Kidney epithelial cell (primary cell): ENCODE measurements at regions not wholly inside any gene's neighbourhood (a gene's known extent, or its start where the extent isn't known, plus 50 kb on each side); places are given as distances from the start of the nearest gene placed in this dataset.

ENCODE experiments used
- DNase-seq: peaks from one replicate; pipeline ENCODE4 v3.0.0-alpha.2; 2010; ENCODE audit warnings: low read depth
- H3K27me3 ChIP-seq: 2 replicates; pipeline ENCODE4 v1.6.0; 2011; ENCODE audit warnings: low read length; ENCODE audit not compliant: control insufficient read depth, insufficient read depth
- H3K36me3 ChIP-seq: 2 replicates; pipeline ENCODE4 v1.5.1; 2011; ENCODE audit warnings: low read length; ENCODE audit not compliant: control insufficient read depth, insufficient read depth
- H3K4me3 ChIP-seq: 2 replicates; pipeline ENCODE4 v1.5.1; 2011; ENCODE audit warnings: low read depth, mild to moderate bottlenecking, control low read depth, low read length
- TF ChIP-seq, protein P1 (sequence below): IDR thresholded peaks from 2 replicates; pipeline ENCODE4 v1.5.1; 2011; ENCODE audit warnings: mild to moderate bottlenecking, moderate library complexity, low read length, control low read depth, inconsistent platforms; ENCODE audit not compliant: insufficient read depth, poor library complexity, severe bottlenecking

DNA sequence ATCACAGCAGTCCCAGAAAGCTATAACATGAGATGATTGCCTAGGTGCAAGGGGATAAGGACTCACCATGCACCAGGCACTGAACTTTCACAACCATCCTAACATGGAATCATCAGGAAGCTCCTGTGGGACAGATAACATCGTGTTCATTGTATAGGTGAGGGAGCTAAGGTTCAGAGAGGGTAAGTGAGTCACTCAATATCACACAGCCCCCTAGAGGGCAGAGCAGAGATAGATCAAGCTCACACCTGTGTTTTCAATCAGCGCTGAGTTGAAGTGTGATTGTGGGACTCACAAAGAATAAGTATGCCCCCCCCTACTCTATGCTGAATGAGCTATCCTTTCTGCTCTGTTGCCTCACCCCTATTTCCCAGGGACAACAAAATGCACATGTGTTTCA, 377.7 kb upstream of the ERCC4 start:
- Histone ChIP-seq H3K4me3 (no peak overlapping the region), H3K36me3 (no peaks in the 10 kb centered on the region), H3K27me3 (no peaks in the 10 kb centered on the region)
- DNase-seq = no peak
- TF ChIP-seq, protein P1, sequence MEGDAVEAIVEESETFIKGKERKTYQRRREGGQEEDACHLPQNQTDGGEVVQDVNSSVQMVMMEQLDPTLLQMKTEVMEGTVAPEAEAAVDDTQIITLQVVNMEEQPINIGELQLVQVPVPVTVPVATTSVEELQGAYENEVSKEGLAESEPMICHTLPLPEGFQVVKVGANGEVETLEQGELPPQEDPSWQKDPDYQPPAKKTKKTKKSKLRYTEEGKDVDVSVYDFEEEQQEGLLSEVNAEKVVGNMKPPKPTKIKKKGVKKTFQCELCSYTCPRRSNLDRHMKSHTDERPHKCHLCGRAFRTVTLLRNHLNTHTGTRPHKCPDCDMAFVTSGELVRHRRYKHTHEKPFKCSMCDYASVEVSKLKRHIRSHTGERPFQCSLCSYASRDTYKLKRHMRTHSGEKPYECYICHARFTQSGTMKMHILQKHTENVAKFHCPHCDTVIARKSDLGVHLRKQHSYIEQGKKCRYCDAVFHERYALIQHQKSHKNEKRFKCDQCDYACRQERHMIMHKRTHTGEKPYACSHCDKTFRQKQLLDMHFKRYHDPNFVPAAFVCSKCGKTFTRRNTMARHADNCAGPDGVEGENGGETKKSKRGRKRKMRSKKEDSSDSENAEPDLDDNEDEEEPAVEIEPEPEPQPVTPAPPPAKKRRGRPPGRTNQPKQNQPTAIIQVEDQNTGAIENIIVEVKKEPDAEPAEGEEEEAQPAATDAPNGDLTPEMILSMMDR = no peak

DNA sequence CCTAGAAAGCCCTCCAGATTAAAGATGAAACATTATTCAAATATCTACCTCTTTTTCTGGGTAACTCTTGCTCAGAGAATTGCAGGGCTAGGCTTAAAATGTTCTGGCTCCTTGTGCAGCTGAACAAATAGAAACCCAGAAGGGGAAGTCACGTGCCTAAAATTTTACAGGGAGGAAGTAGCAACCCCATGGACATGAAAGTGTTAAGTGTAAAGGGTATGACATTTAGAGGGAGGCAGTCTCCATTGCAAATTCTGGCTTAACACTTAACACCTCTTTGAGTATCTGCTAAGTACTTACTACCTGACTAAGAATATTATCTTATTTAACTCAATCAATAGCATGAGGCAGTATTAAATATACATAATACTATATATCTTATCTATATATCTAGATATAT, 376.1 kb upstream of the ERCC4 start:
- no peak overlapping the region for H3K4me3 ChIP-seq
- TF ChIP-seq, protein P1 = no peak
- no peaks in the 10 kb centered on the region for H3K27me3 ChIP-seq
- DNase-seq = no peak
- no peaks in the 10 kb centered on the region for H3K36me3 ChIP-seq

DNA sequence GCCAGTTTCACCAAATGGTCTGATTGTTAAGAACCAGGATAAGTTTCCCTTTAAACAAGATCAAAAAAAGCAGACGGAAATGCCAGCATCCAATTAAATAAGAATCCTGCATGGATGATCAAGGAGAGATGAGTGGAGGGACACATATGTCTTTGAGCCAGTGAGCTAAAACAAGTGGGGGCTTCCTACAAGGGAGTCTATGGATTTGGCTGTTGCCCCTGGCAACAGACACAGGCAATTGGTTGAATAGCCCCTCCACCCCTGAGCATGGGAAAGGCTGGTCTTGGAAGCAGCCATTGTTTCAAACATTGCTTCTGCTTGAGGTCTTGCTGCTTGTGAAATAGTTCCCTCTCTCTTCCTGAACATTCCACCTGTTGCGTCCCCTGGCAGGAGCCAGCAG, 374.7 kb upstream of the ERCC4 start:
- TF ChIP-seq, protein P1 = no peak
- no peak for DNase-seq
- no peak overlapping the region for H3K4me3 ChIP-seq
- H3K36me3 ChIP-seq = no peaks in the 10 kb centered on the region
- H3K27me3 ChIP-seq = no peaks in the 10 kb centered on the region

DNA sequence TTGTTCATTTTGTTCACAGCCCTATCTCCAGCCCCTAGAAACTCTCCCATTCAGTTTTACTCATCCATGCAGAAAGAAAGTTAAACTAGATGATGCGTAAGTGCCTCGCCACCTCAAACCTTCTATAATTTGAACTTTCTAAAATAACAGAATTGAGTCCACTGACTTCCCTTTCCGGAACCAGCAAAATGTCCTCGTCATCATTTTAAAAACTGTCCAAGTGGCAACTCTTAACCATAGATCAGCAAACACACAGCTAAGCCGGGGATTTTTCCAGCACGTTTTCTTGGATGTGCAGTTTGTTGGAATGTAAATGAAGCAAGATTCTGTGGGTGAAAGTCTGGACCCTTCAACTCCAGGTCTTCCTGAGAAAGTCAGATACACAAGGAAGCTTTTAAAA, 369.7 kb upstream of the ERCC4 start:
- Histone ChIP-seq H3K27me3 (no peaks in the 10 kb centered on the region), H3K36me3 (no peaks in the 10 kb centered on the region), H3K4me3 (no peak overlapping the region)
- TF ChIP-seq, protein P1 = no peak
- DNase-seq = no peak

DNA sequence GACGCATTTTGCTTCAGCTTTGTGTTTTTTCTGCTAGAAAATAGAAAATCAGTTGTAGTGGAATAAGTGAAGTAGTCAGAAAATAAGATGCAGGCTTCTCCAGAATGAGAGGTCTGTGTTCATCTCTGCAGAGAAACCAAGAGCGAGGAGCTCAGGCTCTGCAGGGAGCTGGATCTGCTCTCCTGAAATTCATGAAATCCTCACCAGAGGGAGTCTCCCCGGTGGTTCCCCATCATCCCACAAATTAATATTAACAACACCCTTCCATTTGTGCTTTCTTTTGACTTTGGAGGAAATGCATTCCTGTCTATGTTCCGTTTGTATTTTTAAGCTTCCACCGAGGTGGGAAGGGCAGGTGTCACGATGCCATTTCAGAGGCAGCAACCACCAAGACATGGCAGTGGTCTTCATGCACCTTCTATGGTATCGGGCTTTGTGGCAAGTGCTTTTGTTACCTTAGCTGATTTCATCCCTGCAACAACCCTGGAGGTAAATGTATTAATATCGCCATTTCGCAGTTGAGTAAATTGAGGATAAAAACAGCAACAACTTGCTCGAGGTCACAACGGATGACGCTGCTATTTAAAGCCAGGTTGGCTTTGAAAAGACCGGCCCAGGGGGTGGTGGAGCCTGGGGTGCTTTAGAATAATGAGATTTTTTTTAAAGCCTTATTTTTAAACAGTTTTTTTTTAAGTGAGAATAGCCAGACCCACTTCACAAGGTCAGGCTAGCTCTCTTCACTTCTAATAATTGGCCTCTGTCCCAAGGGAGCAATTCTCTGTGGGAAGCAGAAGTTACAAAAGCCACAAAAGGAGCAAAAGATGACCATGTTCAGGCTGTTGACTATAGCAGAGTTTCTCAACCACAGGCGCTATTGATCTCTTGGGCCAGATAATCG, 367.6 kb upstream of the ERCC4 start:
- TF ChIP-seq, protein P1 = peak; percentile 4
- H3K4me3 ChIP-seq = no peak overlapping the region
- H3K27me3 ChIP-seq = no peaks in the 10 kb centered on the region
- no peaks in the 10 kb centered on the region for H3K36me3 ChIP-seq
- DNase-seq = no peak

DNA sequence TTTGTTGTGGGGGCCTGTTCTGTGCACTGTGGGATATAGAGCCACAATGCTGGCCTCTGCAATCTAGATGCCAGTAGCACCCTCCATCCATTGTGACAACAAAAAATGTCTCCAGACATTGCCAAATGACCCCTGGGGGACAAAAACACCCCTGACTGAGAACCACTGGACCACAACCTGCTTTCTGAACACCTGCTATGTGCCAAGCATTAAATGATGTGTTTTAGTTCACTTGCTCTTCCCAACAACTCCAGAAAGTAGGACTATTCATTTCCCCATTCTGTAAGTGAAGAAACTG, 367.0 kb upstream of the ERCC4 start:
- H3K4me3 ChIP-seq = no peak overlapping the region
- H3K27me3 ChIP-seq = no peaks in the 10 kb centered on the region
- DNase-seq = no peak
- TF ChIP-seq, protein P1 = no peak
- H3K36me3 ChIP-seq = no peaks in the 10 kb centered on the region
